SK-N-SH treated with all-trans-retinoic acid at 6 μM for 48 hours (cell line): ENCODE measurements at regions not wholly inside any gene's neighbourhood (a gene's known extent, or its start where the extent isn't known, plus 50 kb on each side); places are given as distances from the start of the nearest gene placed in this dataset.
"Not testable (repeated sequence)": the region's sequence is repeated elsewhere in the genome, so short reads cannot be mapped to it uniquely, and the experiment has no call there.

ENCODE experiments used
- ATAC-seq: fragments of 200-7000 bp; cut with Tn5 transposase; 3 replicates; pipeline ENCODE4 v1.9.1; 2020; ENCODE audit warnings: mild to moderate bottlenecking, moderate library complexity
- ARNTL ChIP-seq: fragments of 450-650 bp; formaldehyde crosslinking; IDR thresholded peaks from 2 replicates; pipeline ENCODE4 v1.5.0; 2020; ENCODE audit warnings: low read depth, mild to moderate bottlenecking, moderate library complexity, borderline replicate concordance
- BACH2 ChIP-seq: fragments of 250-450 bp; sonication (Bioruptor Pico); IDR thresholded peaks from 2 replicates; pipeline ENCODE4 v1.9.0; 2021; ENCODE audit warnings: mild to moderate bottlenecking, borderline replicate concordance
- CREB5 ChIP-seq: fragments of 250-450 bp; sonication (Bioruptor Pico); IDR thresholded peaks from 2 replicates; pipeline ENCODE4 v1.5.1; 2020; ENCODE audit warnings: low read depth, mild to moderate bottlenecking, moderate library complexity
- CSDC2 ChIP-seq: fragments of 250-450 bp; sonication (Bioruptor Pico); IDR thresholded peaks from 2 replicates; pipeline ENCODE4 v1.5.0; 2020; ENCODE audit warnings: mild to moderate bottlenecking, moderate library complexity
- CSRNP3 ChIP-seq: fragments of 250-450 bp; sonication (Bioruptor Pico); IDR thresholded peaks from 2 replicates; pipeline ENCODE4 v1.5.1; 2021; ENCODE audit warnings: mild to moderate bottlenecking, moderate library complexity
- ESRRG ChIP-seq: fragments of 250-450 bp; sonication (Bioruptor Pico); IDR thresholded peaks from 2 replicates; pipeline ENCODE4 v1.6.1; 2021; ENCODE audit warnings: mild to moderate bottlenecking
- GLIS3 ChIP-seq: fragments of 250-450 bp; sonication (Bioruptor Pico); IDR thresholded peaks from 2 replicates; pipeline ENCODE4 v1.5.0; 2020; ENCODE audit warnings: mild to moderate bottlenecking, moderate library complexity
- ISL1 ChIP-seq: fragments of 250-450 bp; sonication (Bioruptor Pico); IDR thresholded peaks from 2 replicates; pipeline ENCODE4 v2.1.2; 2022; ENCODE audit warnings: mild to moderate bottlenecking, moderate library complexity
- OSR1 ChIP-seq: fragments of 250-450 bp; sonication (Bioruptor Pico); IDR thresholded peaks from 2 replicates; pipeline ENCODE4 v1.8.0; 2022; ENCODE audit warnings: moderate library complexity, mild to moderate bottlenecking, inconsistent platforms
- PATZ1 ChIP-seq: fragments of 250-450 bp; sonication (Bioruptor Pico); IDR thresholded peaks from 2 replicates; pipeline ENCODE4 v1.8.0; 2020; ENCODE audit warnings: mild to moderate bottlenecking, moderate library complexity, borderline replicate concordance
- POU6F1 ChIP-seq: fragments of 250-450 bp; sonication (Bioruptor Pico); IDR thresholded peaks from 2 replicates; pipeline ENCODE4 v1.8.0; 2021; ENCODE audit warnings: low read depth, mild to moderate bottlenecking, moderate library complexity, borderline replicate concordance
- PPARA ChIP-seq: fragments of 250-450 bp; sonication (Bioruptor Pico); IDR thresholded peaks from 2 replicates; pipeline ENCODE4 v1.5.0; 2020; ENCODE audit warnings: mild to moderate bottlenecking, borderline replicate concordance
- RARB ChIP-seq: fragments of 250-450 bp; sonication (Bioruptor Pico); IDR thresholded peaks from 2 replicates; pipeline ENCODE4 v1.8.0; 2021; ENCODE audit warnings: mild to moderate bottlenecking, moderate library complexity
- SNAI2 ChIP-seq: fragments of 250-450 bp; sonication (Bioruptor Pico); IDR thresholded peaks from 2 replicates; pipeline ENCODE4 v1.5.0; 2020; ENCODE audit warnings: mild to moderate bottlenecking, moderate library complexity
- TCF4 ChIP-seq: fragments of 250-450 bp; sonication (Bioruptor Pico); IDR thresholded peaks from 2 replicates; pipeline ENCODE4 v1.8.0; 2021; ENCODE audit warnings: mild to moderate bottlenecking, moderate library complexity, borderline replicate concordance
- TOX ChIP-seq: fragments of 250-450 bp; sonication (Bioruptor Pico); IDR thresholded peaks from 2 replicates; pipeline ENCODE4 v1.8.0; 2021; ENCODE audit warnings: mild to moderate bottlenecking, moderate library complexity, borderline replicate concordance
- TSHZ2 ChIP-seq: fragments of 250-450 bp; sonication (Bioruptor Pico); IDR thresholded peaks from 2 replicates; pipeline ENCODE4 v1.5.0; 2020; ENCODE audit warnings: mild to moderate bottlenecking, moderate library complexity
- ZC3H10 ChIP-seq: fragments of 250-450 bp; sonication (Bioruptor Pico); IDR thresholded peaks from 2 replicates; pipeline ENCODE4 v1.5.1; 2021; ENCODE audit warnings: mild to moderate bottlenecking, moderate library complexity
- ZFP3 ChIP-seq: fragments of 250-450 bp; sonication (Bioruptor Pico); IDR thresholded peaks from 2 replicates; pipeline ENCODE4 v1.5.0; 2020; ENCODE audit warnings: mild to moderate bottlenecking, moderate library complexity
- ZFP30 ChIP-seq: fragments of 450-650 bp; formaldehyde crosslinking; IDR thresholded peaks from 2 replicates; pipeline ENCODE4 v1.5.0; 2022; ENCODE audit warnings: mild to moderate bottlenecking, moderate library complexity
- ZNF565 ChIP-seq: fragments of 450-650 bp; formaldehyde crosslinking; conservative IDR thresholded peaks from 2 replicates; pipeline ENCODE4 v1.5.0; 2020; ENCODE audit warnings: low read depth, mild to moderate bottlenecking, moderate library complexity
- ZNF70 ChIP-seq: fragments of 450-650 bp; formaldehyde crosslinking; IDR thresholded peaks from 2 replicates; pipeline ENCODE4 v1.5.0; 2020; ENCODE audit warnings: mild to moderate bottlenecking, moderate library complexity
- ZNF8 ChIP-seq: fragments of 450-650 bp; formaldehyde crosslinking; IDR thresholded peaks from 2 replicates; pipeline ENCODE4 v1.5.0; 2020; ENCODE audit warnings: mild to moderate bottlenecking, moderate library complexity

- TF ChIP-seq TSHZ2 (CRISPR knock-in tag) (no peak), ZFP3 (CRISPR knock-in tag) (no peak), PATZ1 (CRISPR knock-in tag) (no peak), ESRRG (CRISPR knock-in tag) (no peak), CREB5 (CRISPR knock-in tag) (no peak), BACH2 (CRISPR knock-in tag) (no peak), CSDC2 (CRISPR knock-in tag) (no peak)
- no peak for ATAC-seq
Observed at GRCh38 chr3:86381247-86381646, 609.7 kb downstream of the VGLL3 start.

- no peak for ATAC-seq
- TF ChIP-seq ZNF565 (CRISPR knock-in tag): no peak
- no peak for TF ChIP-seq GLIS3
- no peak for TF ChIP-seq ZFP30
- no peak for TF ChIP-seq POU6F1 (CRISPR knock-in tag)
- no peak for TF ChIP-seq TCF4
- no peak for TF ChIP-seq PPARA
- TF ChIP-seq ESRRG (CRISPR knock-in tag): no peak
- TF ChIP-seq ZFP3 (CRISPR knock-in tag): no peak
- no peak for TF ChIP-seq CSDC2 (CRISPR knock-in tag)
- TF ChIP-seq ZC3H10: no peak
- no peak for TF ChIP-seq CSRNP3
- no peak for TF ChIP-seq TOX (CRISPR knock-in tag)
- no peak for TF ChIP-seq RARB (CRISPR knock-in tag)
- no peak for TF ChIP-seq OSR1 (CRISPR knock-in tag)
- no peak for TF ChIP-seq BACH2 (CRISPR knock-in tag)
- TF ChIP-seq ARNTL: no peak
- TF ChIP-seq ISL1 (CRISPR knock-in tag): no peak
- no peak for TF ChIP-seq SNAI2 (CRISPR knock-in tag)
Observed at GRCh38 chr3:86379280-86379679, 611.7 kb downstream of the VGLL3 start.

- TF ChIP-seq POU6F1 (CRISPR knock-in tag): no peak
- TF ChIP-seq CSDC2 (CRISPR knock-in tag): no peak
- TF ChIP-seq SNAI2 (CRISPR knock-in tag): no peak
- no peak for TF ChIP-seq CREB5 (CRISPR knock-in tag)
- no peak for TF ChIP-seq RARB (CRISPR knock-in tag)
- TF ChIP-seq BACH2 (CRISPR knock-in tag): no peak
- TF ChIP-seq ZNF565 (CRISPR knock-in tag): no peak
- no peak for TF ChIP-seq ZNF70 (CRISPR knock-in tag)
- no peak for TF ChIP-seq ESRRG (CRISPR knock-in tag)
- no peak for TF ChIP-seq ZNF8
- TF ChIP-seq PATZ1 (CRISPR knock-in tag): no peak
- TF ChIP-seq GLIS3: no peak
- TF ChIP-seq TOX (CRISPR knock-in tag): no peak
- TF ChIP-seq ZC3H10: no peak
- TF ChIP-seq TCF4: no peak
- TF ChIP-seq ZFP30: no peak
- no peak for TF ChIP-seq ISL1 (CRISPR knock-in tag)
- no peak for TF ChIP-seq OSR1 (CRISPR knock-in tag)
- no peak for TF ChIP-seq ARNTL
- TF ChIP-seq, all 23 proteins: peak for 0
- no peak for ATAC-seq
Observed at GRCh38 chr3:86378829-86379228, 612.1 kb downstream of the VGLL3 start.

GRCh38 chr3:86335566-86335965 is 655.4 kb downstream of the VGLL3 start:
- ATAC-seq: not testable (repeated sequence)
